ENCODE measurements at regions not wholly inside any gene's neighbourhood (a gene's known extent, or its start where the extent isn't known, plus 50 kb on each side); places are given as distances from the start of the nearest gene placed in this dataset.

DNA sequence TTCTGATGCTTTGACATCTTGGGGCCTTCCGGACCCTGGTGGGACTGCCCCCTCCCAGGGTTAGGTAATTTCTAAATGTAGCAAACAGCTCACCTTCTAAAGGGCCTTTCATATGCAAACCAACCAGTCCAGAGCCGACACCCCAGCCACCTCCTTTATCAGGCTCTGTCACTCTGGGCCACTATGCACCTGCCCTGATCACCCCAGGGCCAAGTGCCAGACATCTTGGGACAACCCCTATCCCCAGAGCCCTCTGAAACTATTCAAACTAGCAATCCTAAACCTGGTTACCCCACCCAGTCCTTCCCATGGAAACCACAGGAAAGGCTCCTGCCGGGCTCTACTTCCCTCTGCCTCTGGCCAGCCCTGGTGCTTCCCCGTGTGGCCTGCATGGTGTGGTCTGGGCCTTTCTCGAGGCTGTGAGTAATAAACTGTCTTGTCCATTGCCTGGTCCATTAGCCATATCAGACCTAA is 91.2 kb upstream of the TNRC6C start:
- H4K20me1 ChIP-seq (ENCODE audit: low read length) = no peaks in the 10 kb centered on the region
- no TSS peak for BruUV-seq (replicated peaks)
- H2AFZ ChIP-seq (ENCODE audit: low read length) = no peak overlapping the region
- TF ChIP-seq, protein P1, sequence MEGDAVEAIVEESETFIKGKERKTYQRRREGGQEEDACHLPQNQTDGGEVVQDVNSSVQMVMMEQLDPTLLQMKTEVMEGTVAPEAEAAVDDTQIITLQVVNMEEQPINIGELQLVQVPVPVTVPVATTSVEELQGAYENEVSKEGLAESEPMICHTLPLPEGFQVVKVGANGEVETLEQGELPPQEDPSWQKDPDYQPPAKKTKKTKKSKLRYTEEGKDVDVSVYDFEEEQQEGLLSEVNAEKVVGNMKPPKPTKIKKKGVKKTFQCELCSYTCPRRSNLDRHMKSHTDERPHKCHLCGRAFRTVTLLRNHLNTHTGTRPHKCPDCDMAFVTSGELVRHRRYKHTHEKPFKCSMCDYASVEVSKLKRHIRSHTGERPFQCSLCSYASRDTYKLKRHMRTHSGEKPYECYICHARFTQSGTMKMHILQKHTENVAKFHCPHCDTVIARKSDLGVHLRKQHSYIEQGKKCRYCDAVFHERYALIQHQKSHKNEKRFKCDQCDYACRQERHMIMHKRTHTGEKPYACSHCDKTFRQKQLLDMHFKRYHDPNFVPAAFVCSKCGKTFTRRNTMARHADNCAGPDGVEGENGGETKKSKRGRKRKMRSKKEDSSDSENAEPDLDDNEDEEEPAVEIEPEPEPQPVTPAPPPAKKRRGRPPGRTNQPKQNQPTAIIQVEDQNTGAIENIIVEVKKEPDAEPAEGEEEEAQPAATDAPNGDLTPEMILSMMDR (conservative IDR thresholded peaks at IDR 0.05; ENCODE audit: low read depth, low read length) = no peak
- no peak for TF ChIP-seq EZH2phosphoT487 (IDR thresholded peaks at IDR 0.05; ENCODE audit: borderline replicate concordance, low read length)
- no peak for TF ChIP-seq EZH2 (IDR thresholded peaks at IDR 0.05; ENCODE audit: low read length, unreplicated experiment)
- H3K9ac ChIP-seq (ENCODE audit: low read length) = no peak overlapping the region
- no peaks in the 10 kb centered on the region for H3K9me3 ChIP-seq (ENCODE audit: low read length)
- intact Hi-C loops (cut with micrococcal nuclease) = no loop called here
- no peaks in the 10 kb centered on the region for H3K4me1 ChIP-seq (ENCODE audit: insufficient read depth, low read length)
- H3K27me3 ChIP-seq (ENCODE audit: low read length) = peaks cover 48% of the 10 kb centered on the region
- ATAC-seq (no peak), DNase-seq (no peak)
- no peaks in the 10 kb centered on the region for H3K9me2 ChIP-seq (replicated peaks; ENCODE audit: low read length)
- H3K36me3 ChIP-seq (ENCODE audit: low read depth, low read length) = no peaks in the 10 kb centered on the region
- no peak overlapping the region for H3K4me3 ChIP-seq (ENCODE audit: low read length)
- no peaks in the 10 kb centered on the region for H3F3A ChIP-seq (ENCODE audit: low read length, unreplicated experiment)
- no peak overlapping the region for H3K4me2 ChIP-seq (ENCODE audit: low read length)
- ChIA-PET CTCF (no interaction called here), POLR2A (ENCODE audit: unreplicated experiment) (no interaction called here)
- no peaks in the 10 kb centered on the region for H3K79me2 ChIP-seq (ENCODE audit: low read length)
- H3K27ac ChIP-seq (ENCODE audit: low read length) = no peak overlapping the region

DNA sequence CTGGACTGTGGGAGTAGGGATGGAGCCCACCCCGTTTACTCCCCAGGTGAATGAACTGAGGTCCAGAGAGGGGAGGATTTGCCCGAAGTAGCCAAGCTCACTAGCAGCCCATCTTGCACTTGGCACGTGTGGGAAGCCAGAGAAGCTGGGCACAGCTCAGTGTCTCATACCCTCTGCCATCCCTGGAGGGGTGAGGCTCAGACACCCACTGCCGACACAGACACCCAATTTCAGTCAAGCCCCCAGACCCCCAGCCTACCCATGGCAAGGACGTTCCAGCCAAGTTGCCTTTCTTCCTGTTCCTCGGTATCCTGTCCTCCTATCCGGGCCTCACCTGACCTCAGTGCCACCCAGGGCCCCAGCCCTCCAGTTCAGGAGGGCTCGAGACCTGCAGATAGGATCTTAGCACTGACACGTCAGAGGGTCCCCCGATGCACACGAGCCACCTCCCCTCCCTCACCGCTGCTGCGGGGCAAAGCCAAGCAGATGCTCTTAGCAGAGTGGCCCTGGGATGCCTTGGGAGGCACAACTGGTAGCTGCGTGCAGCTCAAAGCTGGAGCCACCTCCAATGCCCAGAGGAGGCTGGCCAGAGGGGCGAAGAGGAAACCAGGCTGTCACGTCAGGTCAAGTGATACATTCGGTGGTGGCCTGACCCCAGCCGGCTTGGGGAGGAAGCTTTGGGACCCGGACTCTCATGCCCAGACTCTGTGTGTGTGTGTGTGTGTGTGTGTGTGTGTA is 90.4 kb upstream of the TNRC6C start:
- Histone ChIP-seq H3K27me3 (ENCODE audit: low read length) (peaks cover 56% of the 10 kb centered on the region), H3K79me2 (ENCODE audit: low read length) (no peaks in the 10 kb centered on the region), H3F3A (ENCODE audit: low read length, unreplicated experiment) (no peaks in the 10 kb centered on the region), H3K27ac (ENCODE audit: low read length) (no peak overlapping the region), H3K4me2 (ENCODE audit: low read length) (no peak overlapping the region), H3K4me1 (ENCODE audit: insufficient read depth, low read length) (no peaks in the 10 kb centered on the region), H4K20me1 (ENCODE audit: low read length) (no peaks in the 10 kb centered on the region), H2AFZ (ENCODE audit: low read length) (no peak overlapping the region), H3K9ac (ENCODE audit: low read length) (no peak overlapping the region), H3K9me2 (replicated peaks; ENCODE audit: low read length) (no peaks in the 10 kb centered on the region), H3K36me3 (ENCODE audit: low read depth, low read length) (no peaks in the 10 kb centered on the region), H3K9me3 (ENCODE audit: low read length) (no peaks in the 10 kb centered on the region), H3K4me3 (ENCODE audit: low read length) (no peak overlapping the region)
- CTCF ChIA-PET = no interaction called here
- intact Hi-C loops (cut with micrococcal nuclease) = no loop called here
- no TSS peak for BruUV-seq (replicated peaks)
- no peak for ATAC-seq
- no peak for DNase-seq
- TF ChIP-seq EZH2 (IDR thresholded peaks at IDR 0.05; ENCODE audit: low read length, unreplicated experiment) (no peak), EZH2phosphoT487 (IDR thresholded peaks at IDR 0.05; ENCODE audit: borderline replicate concordance, low read length) (no peak)
- TF ChIP-seq, protein P1 (conservative IDR thresholded peaks at IDR 0.05; ENCODE audit: low read depth, low read length) = no peak
- POLR2A ChIA-PET (ENCODE audit: unreplicated experiment) = no interaction called here

DNA sequence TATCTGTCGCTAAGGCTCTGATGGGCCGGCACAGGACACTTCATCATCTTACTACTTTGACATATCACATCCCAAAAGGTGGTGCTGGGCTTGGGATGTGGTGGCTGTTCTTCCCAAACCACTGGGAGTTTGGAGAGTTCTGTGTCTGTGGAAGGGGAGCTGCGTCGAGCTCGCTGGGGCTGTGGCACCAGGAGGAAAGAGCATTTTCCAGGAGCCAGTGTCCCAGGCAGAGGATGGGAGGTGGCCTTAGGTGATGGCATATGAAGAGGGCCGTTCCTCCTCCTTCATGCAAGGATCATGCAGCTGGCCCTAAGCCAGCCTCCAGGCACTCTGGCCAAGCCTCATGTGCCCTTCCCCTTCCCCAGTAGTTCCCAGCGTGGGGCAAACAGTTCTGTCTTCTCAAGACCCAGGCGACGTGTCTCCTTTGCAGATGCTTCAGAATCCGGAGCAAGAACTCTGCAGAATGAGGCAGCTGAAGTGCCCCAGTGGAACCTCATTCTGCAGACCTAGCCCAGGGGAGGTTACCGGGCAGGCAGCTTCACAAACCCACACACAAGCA is 89.4 kb upstream of the TNRC6C start:
- no peak for DNase-seq
- CTCF ChIA-PET = no interaction called here
- Histone ChIP-seq H3K27ac (ENCODE audit: low read length) (no peak overlapping the region), H3K9me2 (replicated peaks; ENCODE audit: low read length) (no peaks in the 10 kb centered on the region), H3F3A (ENCODE audit: low read length, unreplicated experiment) (no peaks in the 10 kb centered on the region), H4K20me1 (ENCODE audit: low read length) (no peaks in the 10 kb centered on the region), H2AFZ (ENCODE audit: low read length) (no peak overlapping the region), H3K9ac (ENCODE audit: low read length) (no peak overlapping the region), H3K4me3 (ENCODE audit: low read length) (no peak overlapping the region), H3K79me2 (ENCODE audit: low read length) (no peaks in the 10 kb centered on the region), H3K4me2 (ENCODE audit: low read length) (no peak overlapping the region), H3K36me3 (ENCODE audit: low read depth, low read length) (no peaks in the 10 kb centered on the region), H3K4me1 (ENCODE audit: insufficient read depth, low read length) (no peaks in the 10 kb centered on the region), H3K27me3 (ENCODE audit: low read length) (peaks cover 60% of the 10 kb centered on the region), H3K9me3 (ENCODE audit: low read length) (no peaks in the 10 kb centered on the region)
- TF ChIP-seq EZH2 (IDR thresholded peaks at IDR 0.05; ENCODE audit: low read length, unreplicated experiment) (no peak), EZH2phosphoT487 (IDR thresholded peaks at IDR 0.05; ENCODE audit: borderline replicate concordance, low read length) (no peak)
- TF ChIP-seq, protein P1 (conservative IDR thresholded peaks at IDR 0.05; ENCODE audit: low read depth, low read length) = no peak
- ATAC-seq = no peak
- POLR2A ChIA-PET (ENCODE audit: unreplicated experiment) = no interaction called here
- BruUV-seq (replicated peaks) = no TSS peak
- intact Hi-C loops (cut with micrococcal nuclease) = no loop called here

Data from PC-3 (cell line).